HG02610 (cell line): ENCODE measurements at regions not wholly inside any gene's neighbourhood (a gene's known extent, or its start where the extent isn't known, plus 50 kb on each side); places are given as distances from the start of the nearest gene placed in this dataset.
A peak's percentile ranks its signal among the peaks of the same experiment; 100 is the strongest.

ENCODE experiments used
- ATAC-seq: cut with Tn5 transposase; IDR thresholded peaks from one replicate; pipeline ENCODE4 v1.9.1; 2021; ENCODE audit warnings: mild to moderate bottlenecking, moderate library complexity; ENCODE audit not compliant: unreplicated experiment

GRCh38 chr11:104366321-104366734 lies 202.4 kb upstream of the PDGFD start:
- no peak for ATAC-seq

- ATAC-seq = no peak
These were observed 201.7 kb upstream of the PDGFD start for GRCh38 chr11:104365676-104366075.

- no peak for ATAC-seq
These were observed 198.0 kb upstream of the PDGFD start for GRCh38 chr11:104361975-104362374.

- no peak for ATAC-seq
These were observed 188.1 kb upstream of the PDGFD start for GRCh38 chr11:104352036-104352435.

- peak; percentile 54 for ATAC-seq
These were observed 179.6 kb upstream of the PDGFD start for GRCh38 chr11:104343578-104343977.

- ATAC-seq = no peak
These were observed 176.6 kb upstream of the PDGFD start for GRCh38 chr11:104340590-104340989.

- ATAC-seq = no peak
These were observed 175.5 kb upstream of the PDGFD start for GRCh38 chr11:104339380-104339831.

- ATAC-seq = no peak
These were observed 174.2 kb upstream of the PDGFD start for GRCh38 chr11:104338186-104338585.

GRCh38 chr11:104337273-104337672 lies 173.3 kb upstream of the PDGFD start:
- ATAC-seq = no peak

GRCh38 chr11:104333977-104334376 lies 170.0 kb upstream of the PDGFD start:
- ATAC-seq = peak; percentile 53

- no peak for ATAC-seq
These were observed 168.2 kb upstream of the PDGFD start for GRCh38 chr11:104332110-104332509.

- ATAC-seq = no peak
These were observed 165.2 kb upstream of the PDGFD start for GRCh38 chr11:104329078-104329665.

GRCh38 chr11:104328512-104328907 lies 164.6 kb upstream of the PDGFD start:
- no peak for ATAC-seq

- no peak for ATAC-seq
These were observed 164.0 kb upstream of the PDGFD start for GRCh38 chr11:104327861-104328511.

GRCh38 chr11:104325093-104325492 lies 161.1 kb upstream of the PDGFD start:
- ATAC-seq = no peak

GRCh38 chr11:104324276-104324675 lies 160.3 kb upstream of the PDGFD start:
- no peak for ATAC-seq

GRCh38 chr11:104323841-104324240 lies 159.9 kb upstream of the PDGFD start:
- ATAC-seq = no peak

GRCh38 chr11:104322696-104323095 lies 158.7 kb upstream of the PDGFD start:
- no peak for ATAC-seq

GRCh38 chr11:104320956-104321355 lies 157.0 kb upstream of the PDGFD start:
- ATAC-seq = no peak

- ATAC-seq = no peak
These were observed 156.2 kb upstream of the PDGFD start for GRCh38 chr11:104320097-104320496.

- no peak for ATAC-seq
These were observed 155.4 kb upstream of the PDGFD start for GRCh38 chr11:104319396-104319795.

GRCh38 chr11:104306862-104307474 lies 143.0 kb upstream of the PDGFD start:
- ATAC-seq = no peak
